ENCODE measurements at regions not wholly inside any gene's neighbourhood (a gene's known extent, or its start where the extent isn't known, plus 50 kb on each side); places are given as distances from the start of the nearest gene placed in this dataset.
A peak's percentile ranks its signal among the peaks of the same experiment; 100 is the strongest.

GRCh38 chr6:1131285-1132079 lies 180.4 kb upstream of the FOXQ1 start:
- Mint-ChIP-seq H3K4me3 (no peak overlapping the region), H3K27ac (peak overlapping the region; percentile 5), H3K36me3 (no peaks in the 10 kb centered on the region), H3K27me3 (peaks cover 2% of the 10 kb centered on the region), H3K9me3 (ENCODE audit: low read depth) (no peaks in the 10 kb centered on the region), H3K4me1 (ENCODE audit: low read depth) (no peaks in the 10 kb centered on the region)

- Mint-ChIP-seq H3K36me3 (no peaks in the 10 kb centered on the region), H3K9me3 (ENCODE audit: low read depth) (no peaks in the 10 kb centered on the region), H3K4me1 (ENCODE audit: low read depth) (no peaks in the 10 kb centered on the region), H3K27me3 (peaks cover 3% of the 10 kb centered on the region), H3K27ac (no peak overlapping the region), H3K4me3 (no peak overlapping the region)
These were observed 181.2 kb upstream of the FOXQ1 start for GRCh38 chr6:1130709-1131108.

DNA sequence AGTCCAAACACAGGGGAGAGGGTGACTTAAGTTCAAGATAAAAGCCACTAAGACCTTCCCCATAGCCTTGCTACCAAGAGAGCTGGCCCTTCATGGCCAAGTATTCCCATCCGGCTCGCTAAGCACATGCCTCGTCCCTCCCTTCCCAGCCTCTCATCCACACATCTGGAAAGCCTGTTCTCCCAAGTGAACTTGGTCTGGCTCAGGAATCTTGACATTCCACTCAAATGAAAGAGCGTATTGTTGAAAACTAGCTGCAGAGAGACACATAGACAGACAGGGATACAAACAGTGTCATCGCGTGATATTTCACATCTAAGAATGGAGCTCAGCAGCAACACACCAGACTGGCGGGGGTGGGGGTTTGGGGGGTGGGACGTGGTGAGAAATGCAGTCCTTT lies 182.8 kb upstream of the FOXQ1 start:
- peaks cover 3% of the 10 kb centered on the region for H3K27me3 Mint-ChIP-seq
- no peak overlapping the region for H3K4me3 Mint-ChIP-seq
- no peaks in the 10 kb centered on the region for H3K9me3 Mint-ChIP-seq (ENCODE audit: low read depth)
- H3K27ac Mint-ChIP-seq, result no peak overlapping the region
- H3K4me1 Mint-ChIP-seq (ENCODE audit: low read depth), result no peaks in the 10 kb centered on the region
- no peaks in the 10 kb centered on the region for H3K36me3 Mint-ChIP-seq

GRCh38 chr6:1127597-1128288 lies 184.2 kb upstream of the FOXQ1 start:
- H3K4me1 Mint-ChIP-seq (ENCODE audit: low read depth), result no peaks in the 10 kb centered on the region
- no peak overlapping the region for H3K27ac Mint-ChIP-seq
- peaks cover 1% of the 10 kb centered on the region for H3K27me3 Mint-ChIP-seq
- no peaks in the 10 kb centered on the region for H3K9me3 Mint-ChIP-seq (ENCODE audit: low read depth)
- H3K4me3 Mint-ChIP-seq, result no peak overlapping the region
- H3K36me3 Mint-ChIP-seq, result no peaks in the 10 kb centered on the region

DNA sequence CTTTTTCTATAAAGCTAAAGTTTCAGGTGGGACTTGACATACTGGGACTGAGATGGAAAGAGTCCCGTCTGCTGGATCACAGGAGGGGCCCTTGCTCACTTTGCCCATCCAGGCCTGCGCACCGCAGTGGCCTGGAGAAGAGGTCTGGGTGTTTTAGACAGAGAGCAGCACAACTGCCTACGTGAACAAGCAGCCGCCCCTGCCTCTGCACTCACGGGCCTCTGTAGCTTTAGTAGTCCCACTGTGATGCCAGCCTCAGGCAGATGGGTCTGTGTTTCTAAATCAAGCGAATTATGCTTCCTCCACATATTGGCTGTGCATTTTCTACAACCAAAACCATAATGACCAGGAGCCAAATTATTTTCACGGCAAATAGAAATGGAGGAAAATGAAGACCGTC lies 184.8 kb upstream of the FOXQ1 start:
- no peak overlapping the region for H3K27ac Mint-ChIP-seq
- peaks cover 1% of the 10 kb centered on the region for H3K27me3 Mint-ChIP-seq
- no peaks in the 10 kb centered on the region for H3K36me3 Mint-ChIP-seq

GRCh38 chr6:1126036-1126435 lies 185.9 kb upstream of the FOXQ1 start:
- no peak overlapping the region for H3K4me3 Mint-ChIP-seq
- H3K36me3 Mint-ChIP-seq, result no peaks in the 10 kb centered on the region
- H3K4me1 Mint-ChIP-seq (ENCODE audit: low read depth), result no peaks in the 10 kb centered on the region
- H3K27ac Mint-ChIP-seq, result no peak overlapping the region
- peaks cover 1% of the 10 kb centered on the region for H3K27me3 Mint-ChIP-seq
- no peaks in the 10 kb centered on the region for H3K9me3 Mint-ChIP-seq (ENCODE audit: low read depth)

More for the DNA sequence above, 184.8 kb upstream of the FOXQ1 start:
- H3K4me1 Mint-ChIP-seq (ENCODE audit: low read depth), result no peaks in the 10 kb centered on the region
- no peak overlapping the region for H3K4me3 Mint-ChIP-seq
- H3K9me3 Mint-ChIP-seq (ENCODE audit: low read depth), result no peaks in the 10 kb centered on the region

DNA sequence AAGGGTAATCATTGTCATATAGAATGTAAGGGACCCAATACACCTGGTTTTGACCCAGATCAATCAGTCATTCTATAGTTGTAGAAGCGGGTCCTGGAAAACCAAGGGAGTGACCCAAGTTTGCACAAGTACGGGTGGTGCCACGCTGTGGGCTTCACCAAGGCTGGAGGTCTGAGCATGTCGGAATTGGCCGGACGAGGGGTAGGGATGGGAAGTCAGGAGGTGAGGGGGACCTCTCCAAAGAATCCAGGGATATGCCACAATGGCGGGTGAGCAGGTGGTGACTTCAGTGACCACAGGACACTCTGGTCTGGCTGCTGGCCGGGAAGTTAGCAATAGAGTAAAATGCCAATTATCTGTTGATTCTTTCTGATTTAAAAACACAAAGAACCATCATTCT lies 186.6 kb upstream of the FOXQ1 start:
- Mint-ChIP-seq H3K27ac (no peak overlapping the region), H3K4me3 (no peak overlapping the region), H3K27me3 (peaks cover 1% of the 10 kb centered on the region), H3K4me1 (ENCODE audit: low read depth) (no peaks in the 10 kb centered on the region), H3K36me3 (no peaks in the 10 kb centered on the region), H3K9me3 (ENCODE audit: low read depth) (no peaks in the 10 kb centered on the region)

DNA sequence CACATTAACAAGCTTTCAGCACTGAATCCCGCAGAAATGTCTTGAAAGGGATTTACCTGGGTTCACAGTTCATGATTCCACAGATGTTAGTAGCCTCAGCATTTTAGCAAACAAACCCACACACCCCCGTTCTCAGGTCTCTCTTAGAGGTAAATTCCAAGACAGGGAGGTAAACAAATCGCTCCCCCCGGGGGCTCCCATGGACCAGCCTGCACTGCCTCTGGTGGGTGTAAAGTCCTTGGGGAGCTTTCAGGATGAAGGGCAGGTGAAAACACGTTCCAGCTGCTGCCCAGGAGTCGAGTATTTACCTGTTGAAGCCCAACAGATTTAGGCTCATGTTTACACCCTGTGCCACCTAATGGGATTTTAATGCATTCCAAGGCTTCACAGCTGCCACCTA lies 187.0 kb upstream of the FOXQ1 start:
- no peaks in the 10 kb centered on the region for H3K9me3 Mint-ChIP-seq (ENCODE audit: low read depth)
- no peak overlapping the region for H3K4me3 Mint-ChIP-seq
- H3K36me3 Mint-ChIP-seq, result no peaks in the 10 kb centered on the region
- H3K27me3 Mint-ChIP-seq, result peaks cover 1% of the 10 kb centered on the region
- no peaks in the 10 kb centered on the region for H3K4me1 Mint-ChIP-seq (ENCODE audit: low read depth)
- no peak overlapping the region for H3K27ac Mint-ChIP-seq

- no peak overlapping the region for H3K4me3 Mint-ChIP-seq
- no peaks in the 10 kb centered on the region for H3K4me1 Mint-ChIP-seq (ENCODE audit: low read depth)
These were observed 188.2 kb upstream of the FOXQ1 start for GRCh38 chr6:1123386-1124375.

GRCh38 chr6:1122083-1122482 lies 189.8 kb upstream of the FOXQ1 start:
- Mint-ChIP-seq H3K27me3 (peaks cover 7% of the 10 kb centered on the region), H3K27ac (no peak overlapping the region), H3K4me3 (no peak overlapping the region)

More at GRCh38 chr6:1123386-1124375, 188.2 kb upstream of the FOXQ1 start:
- no peak overlapping the region for H3K27ac Mint-ChIP-seq
- peaks cover 7% of the 10 kb centered on the region for H3K27me3 Mint-ChIP-seq
- H3K36me3 Mint-ChIP-seq, result no peaks in the 10 kb centered on the region
- no peaks in the 10 kb centered on the region for H3K9me3 Mint-ChIP-seq (ENCODE audit: low read depth)

DNA sequence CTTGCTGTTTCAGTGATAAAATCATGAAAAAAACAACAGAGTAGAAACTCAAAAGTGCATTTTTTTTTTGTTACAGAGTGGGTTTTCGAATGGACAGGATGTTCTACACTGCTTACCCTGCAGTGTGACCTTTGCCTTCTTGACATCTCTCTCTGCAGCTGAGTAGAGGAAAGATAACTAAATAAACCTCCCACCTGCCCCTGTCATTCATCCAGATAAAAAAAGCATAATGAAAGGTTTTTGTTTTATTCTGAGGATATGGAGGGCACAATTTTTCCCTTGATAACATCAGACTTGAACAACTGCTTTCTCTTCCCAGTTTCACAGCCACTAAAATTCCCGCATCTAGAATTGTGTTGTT lies 193.6 kb upstream of the FOXQ1 start:
- H3K27me3 Mint-ChIP-seq, result peaks cover 8% of the 10 kb centered on the region
- H3K4me1 Mint-ChIP-seq (ENCODE audit: low read depth), result no peaks in the 10 kb centered on the region
- H3K27ac Mint-ChIP-seq, result no peak overlapping the region
- H3K4me3 Mint-ChIP-seq, result no peak overlapping the region
- H3K36me3 Mint-ChIP-seq, result no peaks in the 10 kb centered on the region
- H3K9me3 Mint-ChIP-seq (ENCODE audit: low read depth), result no peaks in the 10 kb centered on the region

More at GRCh38 chr6:1122083-1122482, 189.8 kb upstream of the FOXQ1 start:
- Mint-ChIP-seq H3K4me1 (ENCODE audit: low read depth) (no peaks in the 10 kb centered on the region), H3K9me3 (ENCODE audit: low read depth) (no peaks in the 10 kb centered on the region), H3K36me3 (no peaks in the 10 kb centered on the region)

DNA sequence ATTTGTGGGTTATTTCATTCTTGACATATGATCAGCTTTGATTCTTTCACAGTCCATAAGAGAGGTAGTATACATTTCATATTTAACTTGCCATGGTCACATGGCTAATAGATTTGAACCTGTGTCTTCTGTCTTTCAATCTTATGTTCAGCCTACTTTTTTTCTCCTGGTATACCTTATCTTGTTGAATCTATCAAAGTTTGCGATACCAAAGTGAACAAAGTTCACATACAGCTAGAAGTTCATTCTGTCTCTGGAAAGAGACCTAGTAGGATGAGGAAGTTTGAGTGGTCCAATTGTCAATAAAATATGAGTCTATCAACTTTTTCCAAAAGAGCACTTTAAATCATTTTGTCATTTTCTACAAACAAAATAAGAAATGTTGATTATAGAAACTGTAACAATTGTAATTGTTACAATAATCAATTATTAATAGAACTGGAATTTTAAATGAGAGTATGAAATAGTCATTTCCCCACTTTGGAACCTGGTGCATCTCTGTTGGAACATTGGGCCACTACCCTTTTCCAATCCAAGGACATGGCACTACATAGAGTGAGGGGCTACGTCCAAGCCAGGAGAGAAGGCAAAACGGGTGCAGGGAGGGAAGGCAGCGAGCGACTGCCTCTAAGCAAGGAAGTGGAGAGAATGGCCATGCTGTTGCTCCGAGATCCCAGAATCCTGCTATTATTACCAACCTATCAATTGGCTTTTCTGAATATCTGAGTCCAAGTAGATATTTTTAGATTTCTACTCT lies 194.2 kb upstream of the FOXQ1 start:
- Mint-ChIP-seq H3K27me3 (peaks cover 8% of the 10 kb centered on the region), H3K4me1 (ENCODE audit: low read depth) (no peaks in the 10 kb centered on the region), H3K27ac (no peak overlapping the region), H3K36me3 (no peaks in the 10 kb centered on the region), H3K9me3 (ENCODE audit: low read depth) (no peaks in the 10 kb centered on the region), H3K4me3 (no peak overlapping the region)

- Mint-ChIP-seq H3K4me1 (ENCODE audit: low read depth) (no peaks in the 10 kb centered on the region), H3K27me3 (peaks cover 9% of the 10 kb centered on the region), H3K27ac (no peak overlapping the region), H3K4me3 (no peak overlapping the region), H3K9me3 (ENCODE audit: low read depth) (no peaks in the 10 kb centered on the region), H3K36me3 (no peaks in the 10 kb centered on the region)
These were observed 195.7 kb upstream of the FOXQ1 start for GRCh38 chr6:1116149-1116548.

DNA sequence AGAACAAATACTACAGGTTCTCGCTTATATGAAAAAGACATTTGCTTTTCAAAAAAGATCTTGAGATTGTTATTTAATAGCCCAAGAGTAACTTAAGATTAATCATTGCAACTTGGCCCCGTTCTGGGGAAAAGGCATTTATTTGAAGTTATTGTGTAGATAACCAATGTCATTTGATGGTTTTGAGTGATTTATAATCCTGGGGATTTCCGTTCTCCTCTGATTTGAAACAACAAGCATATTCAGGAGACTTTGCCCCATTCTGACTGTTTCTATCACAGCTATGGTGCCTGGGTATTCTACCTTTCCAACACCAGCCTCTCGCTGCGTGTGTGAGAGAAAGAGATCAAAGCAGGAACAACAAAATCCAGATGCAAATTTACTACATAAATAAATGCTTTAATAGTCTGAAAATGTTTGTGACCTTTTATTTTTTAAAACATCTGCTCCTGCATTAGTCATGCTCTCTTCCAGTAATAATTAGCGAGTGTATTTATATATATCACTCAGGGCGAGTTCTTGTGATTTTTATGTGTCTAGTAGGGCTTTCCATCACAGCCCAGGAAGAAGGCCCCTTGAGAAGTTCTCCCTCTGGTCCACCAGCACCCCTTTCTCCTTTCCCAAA lies 197.9 kb upstream of the FOXQ1 start:
- Mint-ChIP-seq H3K4me1 (ENCODE audit: low read depth) (no peaks in the 10 kb centered on the region), H3K9me3 (ENCODE audit: low read depth) (no peaks in the 10 kb centered on the region), H3K4me3 (no peak overlapping the region), H3K27me3 (peaks cover 7% of the 10 kb centered on the region), H3K36me3 (no peaks in the 10 kb centered on the region), H3K27ac (no peak overlapping the region)
